SU-DHL-6 (cell line): ENCODE measurements at regions not wholly inside any gene's neighbourhood (a gene's known extent, or its start where the extent isn't known, plus 50 kb on each side); places are given as distances from the start of the nearest gene placed in this dataset.

Experiments
- H2AFZ ChIP-seq: fragments of 200-600 bp; sonication (generic); 2 replicates; pipeline ENCODE4 v1.6.1; 2014; ENCODE audit warnings: low read depth, mild to moderate bottlenecking, moderate library complexity, mixed read lengths, antibody characterized with exemption, low read length; ENCODE audit not compliant: severe bottlenecking
- H3F3A ChIP-seq: fragments of 200-600 bp; shearing (Covaris generic); 2 replicates; pipeline ENCODE4 v1.6.0; 2016; ENCODE audit warnings: antibody characterized with exemption, mild to moderate bottlenecking; ENCODE audit not compliant: insufficient read depth
- H3K27ac ChIP-seq: fragments of 200-600 bp; sonication (generic); 2 replicates; pipeline ENCODE4 v1.5.1; 2016; ENCODE audit warnings: low read depth, mild to moderate bottlenecking, low read length, moderate library complexity, mixed read lengths
- H3K27me3 ChIP-seq: fragments of 200-600 bp; sonication (generic), shearing (Covaris generic); 2 replicates; pipeline ENCODE4 v1.6.0; 2014; ENCODE audit warnings: mild to moderate bottlenecking, low read length
- H3K36me3 ChIP-seq: fragments of 200-600 bp; sonication (generic); 2 replicates; pipeline ENCODE4 v1.6.1; 2014; ENCODE audit warnings: mild to moderate bottlenecking, low read length, mixed read lengths
- H3K4me2 ChIP-seq: fragments of 300-600, 200-600 bp; shearing (Covaris generic), sonication (generic); 2 replicates; pipeline ENCODE4 v1.6.0; 2014; ENCODE audit warnings: low read length, low read depth, mild to moderate bottlenecking; ENCODE audit not compliant: poor library complexity, severe bottlenecking
- H3K4me3 ChIP-seq: fragments of 200-600 bp; sonication (generic); 2 replicates; pipeline ENCODE4 v1.5.1; 2014; ENCODE audit warnings: antibody characterized with exemption, low read length, mild to moderate bottlenecking, mixed read lengths; ENCODE audit not compliant: insufficient read depth, poor library complexity, severe bottlenecking
- H3K79me2 ChIP-seq: fragments of 200-600 bp; sonication (generic); 2 replicates; pipeline ENCODE4 v1.6.1; 2014; ENCODE audit warnings: mild to moderate bottlenecking, low read length, moderate library complexity; ENCODE audit not compliant: insufficient read depth
- H3K9ac ChIP-seq: fragments of 200-600 bp; sonication (generic); 2 replicates; pipeline ENCODE4 v1.7.0; 2014; ENCODE audit warnings: mild to moderate bottlenecking, low read length
- H3K9me2 ChIP-seq: fragments of 200-600 bp; sonication (generic); replicated peaks from 2 replicates; pipeline ENCODE4 v1.6.1; 2014; ENCODE audit warnings: low read length; ENCODE audit not compliant: insufficient read depth
- H3K9me3 ChIP-seq: fragments of 200-600 bp; sonication (generic); 2 replicates; pipeline ENCODE4 v1.6.1; 2014; ENCODE audit warnings: low read length, mixed read lengths; ENCODE audit not compliant: insufficient read depth
- H4K20me1 ChIP-seq: fragments of 200-600 bp; sonication (generic); 2 replicates; pipeline ENCODE4 v1.6.1; 2014; ENCODE audit warnings: low read depth, mild to moderate bottlenecking, antibody characterized with exemption, low read length, moderate library complexity, mixed read lengths
- CTCF ChIP-seq: fragments of 200-600 bp; sonication (generic); IDR thresholded peaks from one replicate; pipeline ENCODE4 v1.5.1; 2017; ENCODE audit warnings: antibody characterized with exemption, mild to moderate bottlenecking, low read length, moderate library complexity; ENCODE audit not compliant: insufficient read depth, poor library complexity, severe bottlenecking
- EZH2phosphoT487 ChIP-seq: fragments of 200-600 bp; sonication (generic), shearing (Covaris generic); conservative IDR thresholded peaks from 2 replicates; pipeline ENCODE4 v1.6.1; 2018; ENCODE audit warnings: mild to moderate bottlenecking, antibody characterized with exemption, low read length, moderate library complexity, mixed read lengths

GRCh38 chr9:22356985-22357384, 89.6 kb upstream of the DMRTA1 start:
- H3K27me3 ChIP-seq, result no peaks in the 10 kb centered on the region
- no peaks in the 10 kb centered on the region for H3K9me3 ChIP-seq
- no peak overlapping the region for H3K9ac ChIP-seq
- H3K4me3 ChIP-seq, result no peak overlapping the region
- no peak overlapping the region for H3K27ac ChIP-seq
- no peak overlapping the region for H2AFZ ChIP-seq
- H3K9me2 ChIP-seq, result no peaks in the 10 kb centered on the region; the same call in 1 of the 2 replicates
- no peaks in the 10 kb centered on the region for H3K36me3 ChIP-seq
- H3K4me2 ChIP-seq, result no peak overlapping the region
- H3F3A ChIP-seq, result no peaks in the 10 kb centered on the region
- H3K79me2 ChIP-seq, result no peaks in the 10 kb centered on the region
- no peak for TF ChIP-seq CTCF
- no peaks in the 10 kb centered on the region for H4K20me1 ChIP-seq

GRCh38 chr9:22363421-22363887, 83.2 kb upstream of the DMRTA1 start:
- Histone ChIP-seq H3K9ac (no peak overlapping the region), H3K4me3 (no peak overlapping the region), H3K9me2 (no peaks in the 10 kb centered on the region; the same call in 1 of the 2 replicates), H3K36me3 (no peaks in the 10 kb centered on the region), H3K27me3 (no peaks in the 10 kb centered on the region), H4K20me1 (no peaks in the 10 kb centered on the region), H2AFZ (no peak overlapping the region), H3K4me2 (no peak overlapping the region), H3K9me3 (peaks cover 6% of the 10 kb centered on the region; the same call in 1 of the 2 replicates), H3F3A (no peaks in the 10 kb centered on the region), H3K79me2 (no peaks in the 10 kb centered on the region), H3K27ac (no peak overlapping the region)
- TF ChIP-seq EZH2phosphoT487 (no peak), CTCF (no peak)

GRCh38 chr9:22373636-22374035, 73.0 kb upstream of the DMRTA1 start:
- H3K27ac ChIP-seq, result no peak overlapping the region
- TF ChIP-seq CTCF, result no peak
- TF ChIP-seq EZH2phosphoT487, result no peak

More at GRCh38 chr9:22373636-22374035, 73.0 kb upstream of the DMRTA1 start:
- Histone ChIP-seq H3K4me3 (no peak overlapping the region), H3F3A (no peaks in the 10 kb centered on the region), H3K79me2 (no peaks in the 10 kb centered on the region), H3K9me2 (no peaks in the 10 kb centered on the region), H3K9me3 (no peaks in the 10 kb centered on the region), H3K9ac (no peak overlapping the region), H4K20me1 (no peaks in the 10 kb centered on the region), H3K27me3 (no peaks in the 10 kb centered on the region), H2AFZ (no peak overlapping the region), H3K36me3 (no peaks in the 10 kb centered on the region), H3K4me2 (no peak overlapping the region)
